Transverse colon (tissue), 4 donors: ENCODE measurements at regions not wholly inside any gene's neighbourhood (a gene's known extent, or its start where the extent isn't known, plus 50 kb on each side); places are given as distances from the start of the nearest gene placed in this dataset.

ENCODE experiments used
- DNase-seq: peaks from one replicate; pipeline ENCODE4 v3.0.0-alpha.2; 2019
- H3K27ac ChIP-seq, 4 donors: fragments of 200-600 bp; sonication (generic); 2 replicates each; pipeline ENCODE4 v1.5.1; 2016 to 2018; ENCODE audit warnings: inconsistent platforms in 4 of 4
- H3K27me3 ChIP-seq: fragments of 200-600 bp; sonication (generic); 2 replicates; pipeline ENCODE4 v1.5.1; 2017; ENCODE audit warnings: inconsistent platforms
- H3K36me3 ChIP-seq, 4 donors: fragments of 200-600 bp; sonication (generic); 2 replicates each; pipeline ENCODE4 v1.5.1; 2017 to 2019; ENCODE audit warnings: inconsistent platforms in 4 of 4
- H3K4me1 ChIP-seq, 4 donors: fragments of 200-600 bp; sonication (generic); 2 replicates each; pipeline ENCODE4 v1.5.1; 2017 to 2020; ENCODE audit warnings: inconsistent platforms in 4 of 4
- H3K4me3 ChIP-seq, 4 donors: fragments of 200-600 bp; sonication (generic); 1 replicate in 1 of 4; 2 replicates in 3 of 4; pipeline versions ENCODE4 v1.5.1 to v1.6.1; 2017 to 2019; ENCODE audit warnings: inconsistent platforms in 4 of 4
- H3K9me3 ChIP-seq, 2 donors: fragments of 200-600 bp; sonication (generic); 2 replicates each; pipeline ENCODE4 v1.5.1; 2017 to 2019; ENCODE audit warnings: inconsistent platforms in 2 of 2
- EP300 ChIP-seq: sonication (generic); formaldehyde crosslinking; IDR thresholded peaks from one replicate; pipeline ENCODE4 v1.6.1; 2017; ENCODE audit warnings: antibody characterized with exemption, low read depth
- POLR2A ChIP-seq: fragments of 450-650 bp; IDR thresholded peaks from one replicate; pipeline ENCODE4 v1.6.1; 2016; ENCODE audit warnings: antibody characterized with exemption, mild to moderate bottlenecking, moderate library complexity
- POLR2AphosphoS5 ChIP-seq, 3 donors: sonication (generic); formaldehyde crosslinking; IDR thresholded peaks; one replicate each; pipeline ENCODE4 v1.6.1; 2016; ENCODE audit warnings: antibody characterized with exemption in 3 of 3
- WGBS, 2 donors: methylation state at CpG; one replicate each; pipeline ENCODE4 v1.1.5; 2018; ENCODE audit warnings: low coverage in 1 of 2; 5-methylcytosine and 5-hydroxymethylcytosine counted together
- in situ Hi-C, 4 donors: fragments of 200-750 bp; cut with MboI; loops; one replicate each; pipeline versions ENCODE4 v1.15.0 to v1.15.1; 2017; ENCODE audit warnings: low sequenced_read_pairs in 3 of 4, low pct_ligation_motif_present in 1 of 4, low pct_unique_long_range_greater_than_20kb in 1 of 4
- intact Hi-C: fragments of 100-400 bp; cut with DNase I; formaldehyde crosslinking; loops from one replicate; pipeline ENCODE4 v1.15.1; 2023; ENCODE audit warnings: low total_unique reads
- TF ChIP-seq, protein P1 (sequence below), 5 experiments: fragments of 200-600 bp in 3 of 5; fragments of 450-650 bp in 2 of 5; sonication (generic) in 3 of 5; IDR thresholded peaks; 1 replicate in 2 of 5; 2 replicates in 3 of 5; pipeline ENCODE4 v1.5.1; 2016 to 2017; ENCODE audit warnings: antibody characterized with exemption in 5 of 5, inconsistent platforms in 3 of 5, mild to moderate bottlenecking in 2 of 5, moderate library complexity in 1 of 5

DNA sequence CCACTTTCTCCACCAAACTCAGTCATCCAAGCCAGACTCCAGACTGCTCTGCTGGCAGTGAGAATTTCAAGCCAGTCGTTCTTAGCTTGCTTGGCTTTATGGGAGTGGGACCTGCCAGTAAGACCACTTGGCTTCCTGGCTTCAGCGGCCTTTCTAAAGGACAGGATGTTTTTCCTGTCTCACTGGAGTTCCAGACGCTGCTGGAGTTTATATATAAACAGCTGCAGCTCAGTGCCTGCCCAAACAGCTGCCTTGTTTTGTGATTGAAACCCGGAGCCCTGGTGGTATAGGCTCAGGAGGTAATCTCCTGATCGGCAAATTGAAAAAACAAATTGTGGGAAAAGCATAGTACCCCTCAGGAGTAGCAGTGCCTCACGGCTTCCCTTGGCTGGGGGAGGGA lies 1165.8 kb upstream of the ADGRL3 start:
- WGBS, 2 donors: 0 to 43% methylated on average over 1 to 6 of the region's 6 CpGs
- Histone ChIP-seq H3K27me3 (no peaks in the 10 kb centered on the region), H3K4me1 (no peaks in the 10 kb centered on the region), H3K4me3 (no peak overlapping the region), H3K9me3 (no peaks in the 10 kb centered on the region), H3K36me3 (no peaks in the 10 kb centered on the region), H3K27ac (no peak overlapping the region)
- in situ Hi-C loops (no loop called here), intact Hi-C loops (no loop called here)
- TF ChIP-seq POLR2AphosphoS5 (IDR thresholded peaks at IDR 0.05) (no peak), EP300 (no peak), POLR2A (no peak)
- TF ChIP-seq, protein P1, sequence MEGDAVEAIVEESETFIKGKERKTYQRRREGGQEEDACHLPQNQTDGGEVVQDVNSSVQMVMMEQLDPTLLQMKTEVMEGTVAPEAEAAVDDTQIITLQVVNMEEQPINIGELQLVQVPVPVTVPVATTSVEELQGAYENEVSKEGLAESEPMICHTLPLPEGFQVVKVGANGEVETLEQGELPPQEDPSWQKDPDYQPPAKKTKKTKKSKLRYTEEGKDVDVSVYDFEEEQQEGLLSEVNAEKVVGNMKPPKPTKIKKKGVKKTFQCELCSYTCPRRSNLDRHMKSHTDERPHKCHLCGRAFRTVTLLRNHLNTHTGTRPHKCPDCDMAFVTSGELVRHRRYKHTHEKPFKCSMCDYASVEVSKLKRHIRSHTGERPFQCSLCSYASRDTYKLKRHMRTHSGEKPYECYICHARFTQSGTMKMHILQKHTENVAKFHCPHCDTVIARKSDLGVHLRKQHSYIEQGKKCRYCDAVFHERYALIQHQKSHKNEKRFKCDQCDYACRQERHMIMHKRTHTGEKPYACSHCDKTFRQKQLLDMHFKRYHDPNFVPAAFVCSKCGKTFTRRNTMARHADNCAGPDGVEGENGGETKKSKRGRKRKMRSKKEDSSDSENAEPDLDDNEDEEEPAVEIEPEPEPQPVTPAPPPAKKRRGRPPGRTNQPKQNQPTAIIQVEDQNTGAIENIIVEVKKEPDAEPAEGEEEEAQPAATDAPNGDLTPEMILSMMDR (IDR thresholded peaks at IDR 0.05): no peak
- DNase-seq: no peak

DNA sequence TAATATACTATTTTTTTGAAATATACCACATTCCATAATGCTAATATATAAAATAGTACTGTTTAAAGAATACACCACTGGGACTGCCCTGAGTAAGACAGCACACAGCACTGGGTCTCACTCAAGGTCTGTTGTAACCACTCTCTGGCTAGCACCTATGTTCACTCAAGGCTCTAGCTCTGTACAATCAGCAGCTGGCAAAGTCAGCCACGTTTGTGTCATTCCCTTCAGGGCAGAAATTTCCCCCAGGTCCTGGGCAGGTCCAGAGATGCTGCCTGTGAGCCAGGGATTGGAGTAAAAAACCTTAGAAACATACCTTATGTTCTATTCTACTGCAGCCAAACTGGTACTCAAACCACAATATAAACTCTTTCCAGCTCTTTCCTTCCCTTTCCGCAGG lies 1160.2 kb upstream of the ADGRL3 start:
- no peak for TF ChIP-seq POLR2AphosphoS5 (IDR thresholded peaks at IDR 0.05)
- TF ChIP-seq EP300: no peak
- TF ChIP-seq POLR2A: no peak
- TF ChIP-seq, protein P1 (IDR thresholded peaks at IDR 0.05): no peak
- in situ Hi-C loops (no loop called here), intact Hi-C loops (no loop called here)
- Histone ChIP-seq H3K4me1 (no peaks in the 10 kb centered on the region), H3K9me3 (no peaks in the 10 kb centered on the region), H3K27me3 (no peaks in the 10 kb centered on the region), H3K27ac (no peak overlapping the region), H3K36me3 (no peaks in the 10 kb centered on the region), H3K4me3 (no peak overlapping the region)
- 40 to 68% methylated on average over 2 of the region's 2 CpGs for WGBS, 2 donors
- no peak for DNase-seq

DNA sequence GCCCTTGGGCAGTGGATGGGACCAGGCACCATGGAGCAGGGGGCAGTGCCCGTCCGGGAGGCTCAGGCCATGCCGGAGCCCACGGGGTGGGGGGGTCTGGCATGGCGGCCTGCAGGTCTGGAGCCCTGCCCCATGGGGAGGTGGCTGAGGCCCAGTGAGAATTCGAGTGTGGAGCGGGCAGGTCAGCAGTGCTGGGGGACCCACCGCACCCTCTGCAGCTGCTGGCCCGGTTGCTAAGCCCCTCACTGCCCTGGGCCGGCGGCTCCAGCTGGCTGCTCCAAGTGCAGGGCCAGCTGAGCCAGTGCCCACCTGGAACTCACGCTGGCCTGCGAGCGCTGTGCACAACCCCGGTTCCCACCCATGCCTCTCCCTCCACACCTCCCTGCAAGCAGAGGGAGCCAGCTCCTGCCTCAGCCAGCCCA lies 1157.9 kb upstream of the ADGRL3 start:
- 90% methylated on average over 11 of the region's 15 CpGs; no CpG with 5 or more reads in 1 of the 2 donors for WGBS, 2 donors
- TF ChIP-seq, protein P1 (IDR thresholded peaks at IDR 0.05): no peak
- TF ChIP-seq EP300 (no peak), POLR2A (no peak), POLR2AphosphoS5 (IDR thresholded peaks at IDR 0.05) (no peak)
- no peaks in the 10 kb centered on the region for H3K36me3 ChIP-seq
- no peaks in the 10 kb centered on the region for H3K4me1 ChIP-seq
- no peak for DNase-seq
- H3K4me3 ChIP-seq: no peak overlapping the region
- intact Hi-C loops: no loop called here
- no peaks in the 10 kb centered on the region for H3K27me3 ChIP-seq
- in situ Hi-C loops: no loop called here
- H3K27ac ChIP-seq: no peak overlapping the region
- no peaks in the 10 kb centered on the region for H3K9me3 ChIP-seq

DNA sequence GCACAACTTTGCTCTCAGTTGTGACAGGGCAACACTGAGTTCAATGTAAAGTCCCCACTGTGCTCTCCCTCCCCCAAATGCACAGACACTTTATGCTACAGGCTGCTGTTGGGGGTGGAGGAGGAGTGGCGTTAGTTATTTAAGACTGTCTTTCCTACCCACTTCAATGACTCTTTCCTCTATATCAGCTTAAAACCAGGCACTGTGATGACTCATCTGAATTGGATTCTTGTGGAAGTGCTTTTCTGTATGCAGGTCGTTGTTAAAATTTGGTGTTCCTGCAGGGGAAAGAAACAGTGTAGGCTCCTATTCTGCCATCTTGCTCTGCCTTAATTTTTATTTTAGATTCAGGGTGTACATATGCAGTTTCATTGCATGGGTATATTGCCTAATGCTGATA lies 1157.2 kb upstream of the ADGRL3 start:
- Histone ChIP-seq H3K36me3 (no peaks in the 10 kb centered on the region), H3K4me3 (no peak overlapping the region), H3K4me1 (no peaks in the 10 kb centered on the region), H3K9me3 (no peaks in the 10 kb centered on the region), H3K27me3 (no peaks in the 10 kb centered on the region), H3K27ac (no peak overlapping the region)
- WGBS, 2 donors: 40 to 64% methylated on average over 1 to 2 of the region's 2 CpGs
- no peak for DNase-seq
- TF ChIP-seq POLR2A (no peak), POLR2AphosphoS5 (IDR thresholded peaks at IDR 0.05) (no peak), EP300 (no peak)
- TF ChIP-seq, protein P1 (IDR thresholded peaks at IDR 0.05): no peak
- in situ Hi-C loops (no loop called here), intact Hi-C loops (no loop called here)
